NCI-H1092 (cell line): ENCODE measurements at regions not wholly inside any gene's neighbourhood (a gene's known extent, or its start where the extent isn't known, plus 50 kb on each side); places are given as distances from the start of the nearest gene placed in this dataset.
"Not testable (repeated sequence)": the region's sequence is repeated elsewhere in the genome, so short reads cannot be mapped to it uniquely, and the experiment has no call there.

Experiments used
- DNase-seq: peaks from one replicate; lab custom pipeline; 2025; lab: John Stamatoyannopoulos, UW

DNA sequence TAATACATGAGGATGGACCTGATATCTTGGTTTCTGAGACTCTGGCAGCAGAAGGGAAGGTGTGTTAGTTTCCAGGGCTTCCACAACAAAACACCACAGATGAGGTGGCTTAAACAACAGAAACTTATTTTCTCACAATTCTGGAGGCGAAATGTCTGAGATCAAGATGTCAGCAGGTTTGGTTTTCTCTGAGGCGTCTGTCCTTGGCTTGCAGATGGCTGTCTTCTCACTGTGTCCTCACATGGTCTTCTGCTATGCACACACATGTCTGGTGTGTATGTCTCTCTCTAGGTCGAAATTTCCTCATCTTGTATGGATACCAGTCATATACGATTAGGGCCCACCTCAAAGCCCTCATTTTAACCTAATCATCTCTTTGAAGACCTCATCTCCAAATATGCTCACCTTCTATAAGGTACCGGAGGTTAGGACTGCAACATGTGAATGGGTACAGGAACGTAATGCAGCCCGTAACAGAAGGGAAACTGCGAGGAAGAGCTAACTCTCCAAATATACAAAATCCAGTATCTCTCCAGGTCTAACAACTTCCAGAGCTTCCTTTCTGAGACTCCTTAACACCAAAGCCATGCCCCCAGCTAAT is 139.8 kb upstream of the SMARCA2 start:
- no peak for DNase-seq

DNA sequence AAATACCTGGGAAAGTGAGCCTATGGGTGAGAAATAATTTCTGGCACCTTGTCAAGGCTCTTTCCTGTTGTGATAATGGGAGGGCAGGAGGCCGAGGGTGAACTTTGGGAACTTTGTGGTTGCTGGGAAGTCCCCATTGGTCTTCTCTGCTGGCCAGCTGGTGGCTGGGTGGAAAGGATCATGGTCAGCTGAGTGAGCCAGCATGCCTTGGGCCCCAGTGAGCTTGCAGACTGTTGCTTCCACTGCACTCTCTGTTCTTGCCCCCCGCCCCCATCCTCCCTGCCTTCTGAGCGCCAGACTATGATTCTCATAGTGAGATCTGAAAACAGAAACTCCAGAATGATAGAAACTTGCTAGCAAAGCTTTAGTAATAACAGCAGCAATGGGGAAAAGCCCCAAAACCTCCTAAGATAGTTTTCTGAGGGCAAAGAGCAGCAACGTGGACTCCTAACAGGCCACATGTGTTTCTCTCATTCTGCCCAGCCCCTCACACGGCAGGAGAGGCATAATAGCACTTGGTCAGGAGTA is 139.2 kb upstream of the SMARCA2 start:
- no peak for DNase-seq

- DNase-seq, result no peak
Measured at GRCh38 chr9:1876891-1877496, 138.2 kb upstream of the SMARCA2 start.

- DNase-seq, result no peak
Measured at GRCh38 chr9:1877951-1878350, 137.2 kb upstream of the SMARCA2 start.

- DNase-seq, result no peak
Measured at GRCh38 chr9:1878811-1879210, 136.3 kb upstream of the SMARCA2 start.

DNA sequence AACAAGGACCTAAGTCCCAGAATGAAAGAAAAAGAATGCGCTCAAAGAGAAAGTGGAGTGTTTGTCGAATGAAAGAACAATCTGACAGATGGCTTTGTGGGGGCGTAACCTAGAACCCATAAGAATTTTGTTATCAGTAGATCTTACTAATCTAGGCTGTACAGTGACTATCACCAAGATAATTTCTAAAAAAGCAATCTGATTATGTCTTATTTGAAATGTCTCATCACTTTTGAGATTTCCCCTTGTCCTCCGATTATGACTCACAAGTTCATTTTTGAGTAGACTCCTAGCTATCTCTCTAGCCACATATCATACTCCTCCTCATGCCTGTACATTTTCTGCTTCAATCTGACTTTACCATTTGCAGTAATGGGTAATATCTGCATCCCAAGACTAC is 135.6 kb upstream of the SMARCA2 start:
- no peak for DNase-seq

- no peak for DNase-seq
Measured at GRCh38 chr9:1880038-1880565, 135.0 kb upstream of the SMARCA2 start.

- no peak for DNase-seq
Measured at GRCh38 chr9:1881708-1882295, 133.3 kb upstream of the SMARCA2 start.

- DNase-seq, result no peak
Measured at GRCh38 chr9:1882711-1883403, 132.3 kb upstream of the SMARCA2 start.

DNA sequence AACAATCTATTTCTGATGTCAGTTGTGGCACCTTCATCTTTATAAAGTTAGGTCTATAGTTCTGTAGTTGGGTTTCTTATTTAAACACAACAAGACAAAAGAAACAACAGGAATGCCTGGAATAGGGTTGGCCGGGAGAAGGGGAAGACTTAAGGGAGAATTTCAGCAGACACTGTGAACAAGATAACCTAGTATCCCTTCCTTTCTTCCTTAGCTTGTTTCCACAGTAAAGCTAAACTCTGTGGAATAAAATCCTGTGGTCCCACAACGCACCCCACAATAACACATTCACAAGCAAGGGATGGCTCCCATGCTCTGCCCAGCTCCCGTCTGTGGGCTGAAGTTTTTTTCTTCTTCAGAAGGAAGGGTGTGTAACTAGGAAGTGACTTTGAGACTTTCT is 124.9 kb upstream of the SMARCA2 start:
- no peak for DNase-seq

GRCh38 chr9:1890816-1891215 is 124.3 kb upstream of the SMARCA2 start:
- no peak for DNase-seq

GRCh38 chr9:1903080-1903704 is 112.0 kb upstream of the SMARCA2 start:
- DNase-seq, result not testable (repeated sequence)

- no peak for DNase-seq
Measured at GRCh38 chr9:1907465-1907864, 107.7 kb upstream of the SMARCA2 start.

GRCh38 chr9:1909322-1909721 is 105.8 kb upstream of the SMARCA2 start:
- no peak for DNase-seq

DNA sequence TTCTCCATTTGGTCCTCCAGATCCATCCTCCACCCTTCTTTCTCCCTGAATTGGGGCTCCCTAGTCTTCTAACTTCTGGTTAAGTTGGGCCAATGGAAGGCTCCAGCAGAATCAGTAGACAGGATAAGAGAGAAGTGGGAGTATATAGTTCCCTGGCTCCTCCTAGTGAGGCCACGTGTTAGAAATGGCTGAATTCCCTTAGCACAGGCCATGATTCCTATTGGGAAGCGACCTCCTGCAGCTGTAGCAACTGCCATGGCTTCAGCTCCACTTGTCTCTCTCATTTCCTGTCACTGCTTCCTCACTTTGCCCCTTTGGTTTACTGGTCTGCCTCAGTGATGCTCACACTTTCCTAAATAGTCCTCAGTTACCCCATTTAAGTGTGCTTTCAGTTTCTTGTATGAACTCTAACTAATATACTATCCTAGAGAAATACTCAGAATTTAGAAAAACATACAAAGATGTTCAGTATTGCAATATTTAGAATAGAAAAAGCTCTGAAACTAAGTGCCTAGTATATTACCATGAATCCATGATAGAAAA is 104.8 kb upstream of the SMARCA2 start:
- no peak for DNase-seq

DNA sequence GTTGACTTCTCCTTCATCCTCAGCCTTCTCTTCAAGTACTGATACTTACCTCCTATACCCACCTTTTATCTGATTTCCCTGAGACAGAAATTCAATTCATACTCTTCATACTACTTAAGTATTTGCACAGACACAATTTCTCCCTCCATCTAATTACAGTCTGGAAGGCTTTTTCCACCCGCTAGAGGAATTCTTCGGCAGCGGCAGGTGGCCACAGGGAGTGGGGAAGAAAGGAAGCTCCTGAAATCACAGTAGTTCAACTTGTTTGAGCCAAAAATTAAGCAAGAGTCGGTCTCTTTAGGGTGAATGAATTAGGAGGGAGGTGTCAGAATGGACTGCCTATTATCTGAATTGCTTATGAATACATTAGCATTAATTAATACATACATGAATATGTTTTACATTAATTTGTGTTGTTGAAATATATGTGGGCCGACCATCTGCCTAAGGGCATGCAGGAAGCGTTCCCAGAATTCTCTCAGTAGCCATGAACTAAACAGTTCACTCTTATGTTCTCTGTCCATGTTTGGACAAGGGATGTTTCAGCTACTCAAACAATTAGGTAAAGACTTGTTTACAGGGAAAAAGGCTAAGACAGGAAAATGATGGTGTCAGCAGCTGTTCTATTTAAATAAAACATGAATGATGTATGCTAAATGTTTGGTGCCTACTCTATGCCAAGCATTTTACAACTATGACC is 101.4 kb upstream of the SMARCA2 start:
- no peak for DNase-seq

GRCh38 chr9:1916095-1916494 is 99.1 kb upstream of the SMARCA2 start:
- DNase-seq, result no peak

- no peak for DNase-seq
Measured at GRCh38 chr9:1916655-1917054, 98.5 kb upstream of the SMARCA2 start.

GRCh38 chr9:1917396-1917935 is 97.7 kb upstream of the SMARCA2 start:
- no peak for DNase-seq

- DNase-seq, result no peak
Measured at GRCh38 chr9:1918108-1918507, 97.0 kb upstream of the SMARCA2 start.

DNA sequence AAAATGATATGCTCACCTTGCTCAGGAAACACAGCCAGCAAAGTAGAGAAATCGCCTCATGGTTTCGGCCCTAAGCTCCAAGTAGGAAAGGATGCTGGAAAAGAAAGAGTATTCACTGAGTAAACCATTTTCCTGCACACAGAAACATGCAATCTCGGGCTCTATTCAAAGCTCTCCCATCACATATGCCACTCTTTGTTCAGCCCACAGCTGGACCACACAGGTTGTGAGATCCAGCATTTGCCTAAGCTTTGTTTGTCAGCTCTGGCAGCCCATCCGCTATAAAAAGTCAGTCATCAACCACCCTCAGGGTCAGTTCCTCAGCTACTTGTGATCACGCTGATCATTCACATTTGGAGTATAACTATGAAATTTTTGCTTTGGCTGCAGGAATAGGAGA is 96.5 kb upstream of the SMARCA2 start:
- DNase-seq, result no peak
